Right lung (tissue), 2 donors: ENCODE measurements at regions not wholly inside any gene's neighbourhood (a gene's known extent, or its start where the extent isn't known, plus 50 kb on each side); places are given as distances from the start of the nearest gene placed in this dataset.
"Not testable (repeated sequence)": the region's sequence is repeated elsewhere in the genome, so short reads cannot be mapped to it uniquely, and the experiment has no call there.

Experiments used
- DNase-seq, 2 donors: peaks; one replicate each; pipeline ENCODE4 v3.0.0-alpha.2; 2013

- DNase-seq, result no peak
Observed at GRCh38 chr15:56568466-56569167, 103.7 kb upstream of the MNS1 start.

GRCh38 chr15:56557415-56557814, 92.5 kb upstream of the MNS1 start:
- no peak for DNase-seq

- DNase-seq, result peak in 1 of 2 donors; percentile 18
Observed at GRCh38 chr15:56553486-56553885, 88.5 kb upstream of the MNS1 start.

GRCh38 chr15:56552659-56553058, 87.7 kb upstream of the MNS1 start:
- DNase-seq, result no peak

- DNase-seq, result not testable (repeated sequence)
Observed at GRCh38 chr15:56540570-56540969, 75.6 kb upstream of the MNS1 start.

GRCh38 chr15:56540157-56540556, 75.2 kb upstream of the MNS1 start:
- DNase-seq, result not testable (repeated sequence)

- no peak for DNase-seq
Observed at GRCh38 chr15:56538901-56539545, 74.1 kb upstream of the MNS1 start.

- no peak for DNase-seq
Observed at GRCh38 chr15:56537881-56538280, 72.9 kb upstream of the MNS1 start.

- no peak for DNase-seq
Observed at GRCh38 chr15:56534728-56535127, 69.8 kb upstream of the MNS1 start.

GRCh38 chr15:56533731-56534403, 68.9 kb upstream of the MNS1 start:
- no peak for DNase-seq

GRCh38 chr15:56532721-56533460, 68.0 kb upstream of the MNS1 start:
- DNase-seq, result no peak

- DNase-seq, result no peak
Observed at GRCh38 chr15:56530157-56530556, 65.2 kb upstream of the MNS1 start.

GRCh38 chr15:56528136-56528535, 63.2 kb upstream of the MNS1 start:
- no peak for DNase-seq

- DNase-seq, result no peak
Observed at GRCh38 chr15:56524915-56525314, 60.0 kb upstream of the MNS1 start.

GRCh38 chr15:56523521-56523920, 58.6 kb upstream of the MNS1 start:
- no peak for DNase-seq

- DNase-seq, result no peak
Observed at GRCh38 chr15:56519000-56519399, 54.1 kb upstream of the MNS1 start.
